GM20000 (cell line): ENCODE measurements at regions not wholly inside any gene's neighbourhood (a gene's known extent, or its start where the extent isn't known, plus 50 kb on each side); places are given as distances from the start of the nearest gene placed in this dataset.
"Not testable (repeated sequence)": the region's sequence is repeated elsewhere in the genome, so short reads cannot be mapped to it uniquely, and the experiment has no call there.

ENCODE experiments used
- DNase-seq: peaks from one replicate; pipeline ENCODE4 v3.0.0; 2012; ENCODE audit warnings: low spot score
- CTCF ChIP-seq: IDR thresholded peaks from 2 replicates; pipeline ENCODE4 v1.5.1; 2012; ENCODE audit warnings: mild to moderate bottlenecking, control low read depth; ENCODE audit errors: extremely low read depth, missing control alignments

DNA sequence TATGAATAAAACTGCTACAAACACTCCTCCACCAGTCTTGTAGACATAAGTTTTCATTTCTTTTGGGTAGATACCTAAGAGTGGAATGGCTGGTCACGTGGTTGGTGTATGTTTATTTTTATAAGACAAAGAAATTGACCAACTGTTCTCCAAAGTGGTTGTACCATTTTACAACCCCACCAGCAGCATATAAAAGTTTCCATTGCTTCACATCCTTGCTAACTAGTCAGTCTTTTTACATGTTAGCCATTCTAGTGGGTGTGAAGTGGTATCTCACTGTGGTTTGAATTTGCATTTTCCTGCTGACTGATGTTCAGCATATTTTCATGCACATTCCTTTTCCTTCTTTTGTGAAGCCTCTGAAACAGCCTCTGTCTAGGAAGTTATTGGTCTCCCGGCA lies 76.2 kb upstream of the ADGRG2 start:
- no peak for TF ChIP-seq CTCF
- no peak for DNase-seq

DNA sequence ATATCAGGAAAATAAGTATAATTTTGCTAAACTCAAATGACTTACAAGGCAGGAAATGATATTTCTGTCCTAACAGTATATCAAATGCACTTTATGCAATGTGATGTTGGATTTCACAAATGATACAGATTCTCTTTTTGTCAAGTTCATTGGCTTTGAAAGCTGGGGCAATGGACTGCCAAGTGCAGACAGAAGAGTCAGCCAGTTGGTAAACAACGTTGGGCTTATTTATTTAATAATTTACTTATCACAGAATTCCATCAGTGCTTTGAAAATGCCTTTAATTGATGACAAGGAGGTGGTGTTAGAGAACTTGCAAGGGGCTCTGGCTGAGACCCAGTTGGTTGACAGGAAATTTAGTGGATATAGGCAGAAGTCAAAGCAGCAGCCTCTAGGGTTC lies 79.9 kb upstream of the ADGRG2 start:
- no peak for DNase-seq
- no peak for TF ChIP-seq CTCF

GRCh38 chrX:19204636-19205035 lies 82.4 kb upstream of the ADGRG2 start:
- no peak for DNase-seq
- TF ChIP-seq CTCF, result no peak

DNA sequence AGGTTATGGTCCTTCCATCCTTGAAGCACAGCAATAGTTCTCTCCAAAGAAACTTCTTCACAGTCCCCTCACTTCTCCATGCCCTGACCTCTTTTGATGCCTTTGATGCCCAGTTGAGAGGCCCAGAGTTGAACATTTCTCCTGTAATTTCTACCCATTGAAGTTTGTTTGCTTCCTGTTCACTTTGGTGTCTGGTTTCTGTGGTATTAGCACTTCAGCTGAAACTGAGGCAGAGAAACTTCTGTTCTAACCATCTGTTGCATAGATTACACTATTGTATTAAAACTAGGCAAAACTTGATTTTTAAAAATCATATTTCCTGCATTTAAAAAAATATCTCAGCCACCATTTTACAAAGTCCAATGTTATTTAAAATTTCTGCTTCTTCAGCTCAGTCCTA lies 89.8 kb upstream of the ADGRG2 start:
- TF ChIP-seq CTCF, result no peak
- no peak for DNase-seq

GRCh38 chrX:19213610-19214152 lies 91.4 kb upstream of the ADGRG2 start:
- no peak for TF ChIP-seq CTCF
- no peak for DNase-seq

GRCh38 chrX:19214311-19214710 lies 92.0 kb upstream of the ADGRG2 start:
- DNase-seq, result no peak
- no peak for TF ChIP-seq CTCF

- TF ChIP-seq CTCF, result no peak
- DNase-seq, result peak; percentile 15
Measured at GRCh38 chrX:19225909-19226308, 103.6 kb upstream of the ADGRG2 start.

- not testable (repeated sequence) for DNase-seq
Measured at GRCh38 chrX:19229896-19230295, 107.6 kb upstream of the ADGRG2 start.
